Heart right ventricle (tissue), 16 donors: ENCODE measurements at regions not wholly inside any gene's neighbourhood (a gene's known extent, or its start where the extent isn't known, plus 50 kb on each side); places are given as distances from the start of the nearest gene placed in this dataset.

ENCODE experiments used
- ATAC-seq, 8 donors: fragments of 200-7000 bp; cut with Tn5 transposase; one replicate each; pipeline ENCODE4 v1.9.1; 2020; ENCODE audit warnings: mild to moderate bottlenecking in 8 of 8, moderate library complexity in 8 of 8, moderate number of reproducible peaks in 1 of 8
- DNase-seq, 2 donors: peaks; one replicate each; pipeline ENCODE4 v3.0.0-alpha.2; 2020
- H3K27ac ChIP-seq, 10 donors: fragments of 200-600 bp; sonication (generic) in 2 of 10; one replicate each; pipeline versions ENCODE4 v1.5.0 to v1.8.0; 2020 to 2022; ENCODE audit warnings: mild to moderate bottlenecking in 3 of 10
- H3K27me3 ChIP-seq, 7 donors: fragments of 200-600 bp; one replicate each; pipeline ENCODE4 v1.8.0; 2021 to 2022; ENCODE audit warnings: mild to moderate bottlenecking in 2 of 7
- H3K36me3 ChIP-seq, 9 donors: fragments of 200-600 bp; sonication (generic) in 1 of 9; one replicate each; pipeline versions ENCODE4 v1.5.0 to v1.8.0; 2020 to 2022; ENCODE audit warnings: mild to moderate bottlenecking in 2 of 9
- H3K4me1 ChIP-seq, 9 donors: fragments of 200-600 bp; sonication (generic) in 1 of 9; one replicate each; pipeline versions ENCODE4 v1.5.0 to v1.8.0; 2020 to 2022; ENCODE audit warnings: mild to moderate bottlenecking in 4 of 9
- H3K4me3 ChIP-seq, 10 donors: fragments of 200-600 bp; sonication (generic) in 2 of 10; one replicate each; pipeline versions ENCODE4 v1.5.0 to v1.8.0; 2020 to 2022; ENCODE audit warnings: mild to moderate bottlenecking in 7 of 10, moderate library complexity in 2 of 10
- H3K9me3 ChIP-seq, 11 donors: fragments of 200-600 bp in 10 of 11; sonication (generic) in 2 of 11; one replicate each; pipeline versions ENCODE4 v1.5.0 to v1.8.0; 2013 to 2022; ENCODE audit warnings: mild to moderate bottlenecking in 2 of 11, control low read depth in 1 of 11, moderate library complexity in 1 of 11
- WGBS, 2 donors: extraction: QIAGEN DNeasy Blood & Tissue Kit; methylation state at CpG; one replicate each; pipeline ENCODE4 v1.1.7; 2013; ENCODE audit warnings: inconsistent platforms in 1 of 2; 5-methylcytosine and 5-hydroxymethylcytosine counted together
- intact Hi-C, 10 donors: fragments of 100-400 bp; cut with DNase I; formaldehyde crosslinking; loops; one replicate each; pipeline versions ENCODE4 v1.11.1 to v1.14.2; 2022
- TF ChIP-seq, protein P1 (sequence below), 9 donors: fragments of 200-600 bp; sonication (generic) in 2 of 9; IDR thresholded peaks; one replicate each; pipeline versions ENCODE4 v1.5.0 to v1.8.0; 2021 to 2022; ENCODE audit warnings: antibody characterized with exemption in 9 of 9, mild to moderate bottlenecking in 5 of 9, moderate library complexity in 1 of 9
- donor health status: Arrhythmogenic right ventricular cardiomyopathy.
- donor health status: ischemic (EF 13 %, LVEDD 7.1; RV severe dilation, severe dysfunction).
- donor health status: healthy with polysubstance abuse.
- donor health status: DM: no; HTN: yes; CAD: no.
- donor health status: DM: no; HTN: no; CAD: no.
- donor health status: ischemic (EF 25% LVEDD 6.9; RV normal size, moderate dysfunction).
- donor health status: ischemic (EF 25% LVEDD 5.7; RV mildly dilated, moderate dysfunction).
- donor health status: healthy.
- donor health status: DM: yes; HTN: yes; CAD: no.
- donor health status: Ischemic cardiomyopathy.
- donor health status: ischemic (EF 35%, LVEDD 5.7; RV mildly dilated, moderate dysfunction).
- donor health status: nonischemic (EF 11% LVEDD 7.7; RV severe dilation, severe dysfunction).
- donor health status: DM: yes; HTN: yes; CAD: no.
- donor health status: PGD.
- donor health status: ischemic (EF 29% LVEDD 5.4; RV normal size, mild dysfunction).
- donor health status: nonischemic (EF 23%, LVEDD 6.1; RV moderate dilation, normal function).

DNA sequence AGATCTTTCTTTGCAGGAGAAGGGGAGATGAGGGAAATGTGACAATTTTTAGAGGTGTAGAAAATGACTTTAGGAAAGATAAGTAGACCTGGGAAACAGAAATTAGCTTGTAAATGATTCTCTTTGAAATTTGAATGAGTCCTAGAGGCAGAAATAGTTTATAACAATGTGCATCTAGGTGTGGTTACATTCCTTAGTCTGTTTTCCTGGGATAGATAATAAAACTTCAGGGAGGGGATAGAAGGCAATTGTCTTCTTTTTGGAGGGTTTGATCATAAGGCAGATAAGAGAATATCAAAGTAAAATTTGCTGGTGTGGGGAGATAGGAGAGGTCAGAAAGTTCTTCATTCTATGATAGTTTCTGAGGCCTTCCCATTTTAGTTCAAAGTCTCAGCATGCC lies 1344.3 kb upstream of the LRRTM1 start:
- intact Hi-C loops: no loop called here
- Histone ChIP-seq H3K4me3 (no peak overlapping the region), H3K27me3 (no peaks in the 10 kb centered on the region), H3K4me1 (no peaks in the 10 kb centered on the region), H3K36me3 (no peaks in the 10 kb centered on the region), H3K9me3 (peaks cover 0 to 10% (median 0%) of the 10 kb centered on the region in 11 donors), H3K27ac (no peak overlapping the region)
- ATAC-seq (no peak), DNase-seq (no peak)
- TF ChIP-seq, protein P1, sequence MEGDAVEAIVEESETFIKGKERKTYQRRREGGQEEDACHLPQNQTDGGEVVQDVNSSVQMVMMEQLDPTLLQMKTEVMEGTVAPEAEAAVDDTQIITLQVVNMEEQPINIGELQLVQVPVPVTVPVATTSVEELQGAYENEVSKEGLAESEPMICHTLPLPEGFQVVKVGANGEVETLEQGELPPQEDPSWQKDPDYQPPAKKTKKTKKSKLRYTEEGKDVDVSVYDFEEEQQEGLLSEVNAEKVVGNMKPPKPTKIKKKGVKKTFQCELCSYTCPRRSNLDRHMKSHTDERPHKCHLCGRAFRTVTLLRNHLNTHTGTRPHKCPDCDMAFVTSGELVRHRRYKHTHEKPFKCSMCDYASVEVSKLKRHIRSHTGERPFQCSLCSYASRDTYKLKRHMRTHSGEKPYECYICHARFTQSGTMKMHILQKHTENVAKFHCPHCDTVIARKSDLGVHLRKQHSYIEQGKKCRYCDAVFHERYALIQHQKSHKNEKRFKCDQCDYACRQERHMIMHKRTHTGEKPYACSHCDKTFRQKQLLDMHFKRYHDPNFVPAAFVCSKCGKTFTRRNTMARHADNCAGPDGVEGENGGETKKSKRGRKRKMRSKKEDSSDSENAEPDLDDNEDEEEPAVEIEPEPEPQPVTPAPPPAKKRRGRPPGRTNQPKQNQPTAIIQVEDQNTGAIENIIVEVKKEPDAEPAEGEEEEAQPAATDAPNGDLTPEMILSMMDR (IDR thresholded peaks at IDR 0.05): no peak

DNA sequence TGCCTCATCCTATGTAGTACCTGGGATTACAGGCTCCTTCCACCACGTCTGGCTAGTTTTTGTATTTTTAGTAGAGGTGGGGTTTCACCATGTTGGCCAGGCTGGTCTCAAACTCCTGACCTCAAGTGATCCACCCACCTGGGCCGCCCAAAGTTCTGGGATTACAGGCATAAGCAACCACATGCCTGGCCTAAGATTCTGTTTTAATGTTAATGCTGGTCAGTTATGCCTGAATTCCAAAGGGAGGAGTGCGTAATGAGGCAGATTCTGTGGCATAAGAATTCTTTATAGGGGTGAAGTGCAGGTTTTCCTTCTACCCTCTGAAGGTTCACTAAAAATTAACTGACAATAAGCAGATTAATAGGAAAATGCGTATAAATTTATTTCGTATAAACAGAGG lies 1343.8 kb upstream of the LRRTM1 start:
- intact Hi-C loops: no loop called here

DNA sequence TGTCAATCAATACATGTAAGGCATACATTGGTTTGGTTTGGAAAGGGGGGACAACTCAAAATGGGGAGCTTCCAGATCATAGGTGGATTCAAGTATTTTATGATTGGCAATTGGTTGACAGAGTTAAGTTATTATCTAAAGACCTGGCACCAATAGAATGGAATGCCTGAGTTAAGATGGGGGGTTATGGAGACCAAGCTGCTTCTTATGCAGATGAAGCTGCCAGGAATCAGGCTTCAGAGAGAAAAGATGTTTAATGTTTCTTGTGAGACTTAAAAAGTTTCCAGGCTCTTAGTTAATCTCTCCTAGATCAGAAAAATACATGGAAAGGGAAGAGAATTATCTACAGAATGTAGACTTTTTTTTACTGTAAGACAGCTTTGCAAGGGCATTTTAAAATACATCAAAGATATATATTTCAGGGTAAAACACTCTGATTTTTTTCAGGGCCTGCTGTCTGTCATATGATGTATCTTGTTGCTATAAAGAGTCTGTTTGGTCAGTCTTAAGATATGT lies 1343.2 kb upstream of the LRRTM1 start:
- Histone ChIP-seq H3K4me3 (no peak overlapping the region), H3K36me3 (no peaks in the 10 kb centered on the region), H3K27me3 (no peaks in the 10 kb centered on the region), H3K4me1 (no peaks in the 10 kb centered on the region), H3K9me3 (peaks cover 0 to 10% (median 0%) of the 10 kb centered on the region in 11 donors), H3K27ac (no peak overlapping the region)
- DNase-seq: no peak
- no peak for ATAC-seq
- TF ChIP-seq, protein P1 (IDR thresholded peaks at IDR 0.05): no peak
- intact Hi-C loops: no loop called here

More for the DNA sequence above, 1343.8 kb upstream of the LRRTM1 start:
- no peaks in the 10 kb centered on the region for H3K4me1 ChIP-seq
- TF ChIP-seq, protein P1 (IDR thresholded peaks at IDR 0.05): no peak
- H3K4me3 ChIP-seq: no peak overlapping the region
- DNase-seq: no peak
- no peak overlapping the region for H3K27ac ChIP-seq
- ATAC-seq: no peak
- H3K36me3 ChIP-seq: no peaks in the 10 kb centered on the region
- H3K27me3 ChIP-seq: no peaks in the 10 kb centered on the region
- H3K9me3 ChIP-seq: peaks cover 0 to 8% (median 0%) of the 10 kb centered on the region in 11 donors
- WGBS, 2 donors: 85 to 88% methylated on average over 5 of the region's 5 CpGs

DNA sequence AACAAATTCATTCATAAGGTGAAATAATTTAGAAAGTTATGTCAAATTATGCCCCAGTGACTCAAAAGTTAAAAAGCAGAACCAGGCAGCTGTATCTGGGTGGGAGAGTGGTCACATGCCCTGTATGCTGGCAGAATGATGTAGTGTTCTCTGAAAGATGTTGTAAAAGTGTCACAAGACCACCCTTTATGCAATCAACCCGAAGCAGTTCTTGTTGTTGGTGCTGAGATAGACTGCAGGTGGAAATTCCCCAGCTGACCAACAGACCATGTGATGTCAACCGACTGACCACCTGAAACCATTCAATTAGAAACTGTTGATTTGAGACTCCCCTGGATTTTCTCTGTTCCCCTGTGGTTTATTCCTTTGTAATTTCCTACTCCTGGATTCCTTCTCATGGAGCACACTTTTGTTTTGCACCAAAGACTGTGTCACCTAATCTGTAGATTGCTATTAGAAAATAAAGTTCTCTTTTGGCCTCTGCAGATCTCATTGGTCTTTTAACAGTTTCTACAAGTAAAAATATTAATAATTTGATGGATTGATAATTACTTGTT lies 1341.3 kb upstream of the LRRTM1 start:
- DNase-seq (no peak), ATAC-seq (no peak)
- intact Hi-C loops: no loop called here
- peaks cover 0 to 12% (median 0%) of the 10 kb centered on the region in 11 donors for H3K9me3 ChIP-seq
- H3K27ac ChIP-seq: no peak overlapping the region
- WGBS, 2 donors: 53 to 62% methylated on average over 2 of the region's 2 CpGs
- TF ChIP-seq, protein P1 (IDR thresholded peaks at IDR 0.05): no peak
- H3K36me3 ChIP-seq: no peaks in the 10 kb centered on the region
- no peaks in the 10 kb centered on the region for H3K27me3 ChIP-seq
- no peaks in the 10 kb centered on the region for H3K4me1 ChIP-seq
- no peak overlapping the region for H3K4me3 ChIP-seq
